HG02938 (cell line): ENCODE measurements at regions not wholly inside any gene's neighbourhood (a gene's known extent, or its start where the extent isn't known, plus 50 kb on each side); places are given as distances from the start of the nearest gene placed in this dataset.

ENCODE experiments used
- ATAC-seq: cut with Tn5 transposase; IDR thresholded peaks from one replicate; pipeline ENCODE4 v1.9.1; 2021; ENCODE audit warnings: mild to moderate bottlenecking, moderate library complexity; ENCODE audit not compliant: unreplicated experiment

DNA sequence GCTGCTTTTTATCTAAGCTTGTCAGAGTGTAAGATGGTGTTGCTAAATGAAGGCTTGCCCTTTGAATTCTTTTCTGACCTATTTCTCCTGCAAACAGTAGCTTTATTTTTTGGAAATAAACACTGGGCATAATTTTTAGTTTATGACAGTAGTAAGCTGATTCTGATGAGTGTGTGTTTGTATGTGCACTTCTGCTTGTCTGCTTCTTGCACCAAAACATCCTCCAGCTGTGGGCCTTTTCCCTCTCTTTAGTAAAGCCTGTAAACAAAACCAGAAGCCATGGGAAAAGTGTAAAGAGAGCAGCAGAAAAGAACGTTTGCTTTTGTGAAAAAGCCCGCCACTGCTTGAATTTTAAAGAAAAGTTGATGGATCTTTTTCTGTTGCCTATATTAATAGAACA lies 136.4 kb upstream of the IL12A start:
- no peak for ATAC-seq

DNA sequence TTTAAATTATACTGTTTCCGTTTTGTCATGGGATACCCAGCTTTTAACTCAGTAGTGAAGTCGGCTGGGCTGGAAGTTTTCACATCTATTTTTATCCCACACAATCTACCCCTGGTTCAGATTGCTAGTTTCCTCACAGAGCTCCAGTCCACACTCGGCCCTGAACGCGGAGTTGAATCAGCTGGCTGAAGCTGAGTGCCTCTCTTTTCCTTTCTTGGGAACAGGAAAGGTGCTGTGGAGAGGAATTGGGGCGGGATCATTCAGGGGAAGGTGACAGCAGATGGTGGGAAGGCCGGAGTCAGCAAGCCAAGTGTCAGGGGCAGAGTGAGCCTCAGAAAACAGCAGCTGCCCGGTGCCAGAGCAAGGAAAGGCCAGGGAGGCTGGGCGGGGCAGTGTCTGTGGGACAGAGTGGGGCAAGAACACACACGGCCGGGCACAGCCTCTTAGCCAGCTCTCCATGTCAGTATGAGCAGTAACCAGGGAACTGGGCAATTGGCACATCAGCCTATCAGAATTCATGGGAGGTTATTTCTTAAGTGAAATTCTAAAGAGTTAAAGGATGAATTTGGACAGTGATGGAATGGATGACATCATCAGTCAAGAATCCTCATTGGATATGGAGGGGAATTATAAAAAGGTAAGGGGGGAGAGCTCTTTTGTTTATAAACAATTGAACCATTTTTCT lies 135.7 kb upstream of the IL12A start:
- no peak for ATAC-seq

DNA sequence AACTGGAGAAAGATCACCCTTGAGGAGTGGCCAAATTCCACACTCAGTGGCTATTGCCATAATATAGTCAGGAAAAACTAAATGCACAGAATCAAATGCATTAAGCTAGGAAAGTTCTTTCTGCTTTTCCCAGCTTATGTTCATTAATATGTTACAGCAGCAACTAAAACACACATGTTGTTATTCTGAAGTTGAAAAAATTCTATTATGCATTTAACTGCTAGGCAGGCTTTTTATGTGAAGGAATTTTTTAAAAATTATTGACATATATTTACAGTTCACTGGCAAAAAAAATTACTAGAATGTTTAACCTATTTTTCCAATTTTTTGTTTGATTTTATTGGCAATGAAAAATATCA lies 135.2 kb upstream of the IL12A start:
- no peak for ATAC-seq

DNA sequence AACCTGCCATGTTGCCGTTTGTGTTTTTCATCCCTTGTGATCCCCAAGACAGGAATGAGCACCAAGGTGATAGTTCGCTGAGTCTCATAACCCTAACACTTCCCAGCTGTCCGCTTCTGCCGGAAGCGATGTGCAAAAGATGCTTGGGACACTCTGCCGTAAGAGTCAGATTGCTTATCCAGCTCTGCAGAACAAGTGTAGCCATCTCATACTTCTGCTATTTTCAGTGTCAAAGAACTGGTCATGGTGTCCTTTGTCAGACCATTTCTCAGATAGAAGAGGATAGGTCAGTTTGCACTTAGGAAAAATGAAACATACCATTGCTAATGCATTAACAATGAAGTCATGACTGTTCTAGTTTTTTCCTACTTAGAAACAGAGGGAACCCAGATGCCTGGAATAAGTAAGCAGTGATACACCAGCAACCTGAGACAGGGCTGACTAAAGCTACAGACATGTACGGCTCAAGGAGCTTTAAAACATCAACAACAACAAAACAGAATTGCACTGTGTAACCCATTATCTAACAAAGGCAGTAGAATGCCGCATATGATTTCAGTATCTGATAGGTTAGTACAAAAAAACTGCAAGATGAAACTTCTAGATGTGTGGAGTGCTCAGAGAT lies 134.0 kb upstream of the IL12A start:
- no peak for ATAC-seq

DNA sequence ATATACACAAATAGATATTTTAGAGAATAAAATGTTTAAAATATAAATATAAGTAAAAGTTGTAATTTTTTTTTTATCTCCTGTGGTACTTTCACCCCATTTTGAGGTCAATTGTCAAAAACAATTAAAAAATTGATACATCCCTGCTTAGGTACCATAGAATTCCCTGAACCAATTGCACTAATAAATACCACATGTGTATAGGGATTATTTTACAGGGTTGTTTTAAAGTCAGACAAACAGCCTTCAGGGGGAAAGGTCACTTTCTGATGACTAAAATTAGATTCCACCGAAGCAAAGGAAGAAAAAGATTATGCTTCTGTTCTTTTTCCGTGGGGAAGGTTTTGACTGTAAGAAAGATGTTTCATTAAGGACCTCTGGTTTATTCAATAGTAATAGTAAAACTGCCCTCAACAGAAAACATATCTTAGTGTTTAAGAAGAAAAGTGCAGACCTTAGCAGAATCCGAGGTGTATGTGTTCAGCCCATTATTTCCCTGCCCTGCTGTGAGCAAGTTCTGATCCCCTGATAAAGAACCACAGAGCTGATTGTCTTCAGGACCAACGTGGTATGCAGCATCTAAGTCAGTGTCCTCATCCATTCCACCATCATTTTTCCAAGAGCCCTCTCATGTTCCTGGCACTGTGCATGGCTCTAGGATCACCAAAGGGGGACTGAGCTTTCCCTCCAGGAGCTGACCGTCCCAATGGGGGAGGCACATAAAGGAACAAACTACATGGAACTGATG lies 132.9 kb upstream of the IL12A start:
- ATAC-seq, result no peak

DNA sequence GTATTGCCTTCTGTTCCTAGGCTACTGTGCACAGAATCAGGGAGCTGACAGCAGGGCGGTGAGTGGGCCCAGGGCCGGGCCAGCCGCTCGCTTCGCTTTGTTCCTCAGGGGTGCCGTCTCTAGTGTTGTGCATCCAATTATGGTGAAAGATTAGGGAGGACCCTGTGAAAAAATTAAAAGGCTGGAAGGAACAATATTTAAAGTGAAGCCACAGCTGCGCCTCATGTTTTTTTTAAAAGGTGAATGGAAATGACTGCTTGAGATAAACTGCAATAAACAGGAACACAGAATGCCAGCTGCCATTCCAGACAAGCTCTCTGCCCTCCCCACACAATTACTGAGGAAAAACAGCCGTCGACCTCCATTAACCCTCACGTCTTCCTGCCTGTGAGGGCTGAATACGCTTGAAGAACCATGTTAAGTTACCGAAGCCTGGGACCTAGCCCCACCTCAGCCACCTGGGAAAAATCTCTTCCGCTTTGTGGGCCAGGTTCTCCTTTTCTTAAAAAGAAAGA lies 132.0 kb upstream of the IL12A start:
- no peak for ATAC-seq

DNA sequence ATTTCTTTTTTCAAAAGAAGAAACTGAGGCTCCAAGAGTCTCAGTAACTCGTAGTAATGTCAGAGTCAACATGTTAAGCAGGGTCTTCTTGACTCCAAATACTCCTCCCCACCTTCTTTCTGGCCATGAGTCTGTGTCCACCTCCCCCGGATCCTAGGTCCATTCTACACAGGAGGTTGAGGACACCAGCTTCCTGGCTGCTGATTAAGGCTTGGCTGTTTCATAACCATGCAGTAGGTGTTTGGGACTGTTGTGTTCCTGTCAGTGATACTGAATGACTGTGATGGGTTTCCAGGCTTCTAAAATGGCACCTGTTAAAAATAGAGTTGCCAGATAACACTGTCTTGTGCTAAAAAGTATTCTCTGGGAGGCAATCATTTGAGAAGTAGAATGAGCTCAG lies 130.8 kb upstream of the IL12A start:
- ATAC-seq, result no peak

DNA sequence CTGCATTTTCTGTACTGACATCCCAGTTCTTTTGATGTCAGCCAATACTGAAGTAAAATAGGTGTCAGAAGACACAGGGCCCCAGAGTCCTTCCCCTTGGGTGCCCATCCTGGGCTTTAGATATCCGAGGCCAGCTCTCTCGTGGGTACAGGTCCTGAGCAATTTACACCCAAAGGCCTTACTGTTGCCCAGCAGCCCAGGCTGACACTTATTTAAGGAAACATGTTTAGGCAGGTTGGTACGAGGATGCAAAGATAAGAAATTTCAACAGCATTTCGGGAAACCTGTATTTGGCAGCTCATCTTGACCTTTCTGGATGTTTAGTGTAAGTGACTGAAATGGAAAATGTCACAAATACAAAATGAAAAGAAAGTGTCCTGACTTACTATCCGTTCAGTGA lies 130.0 kb upstream of the IL12A start:
- no peak for ATAC-seq

DNA sequence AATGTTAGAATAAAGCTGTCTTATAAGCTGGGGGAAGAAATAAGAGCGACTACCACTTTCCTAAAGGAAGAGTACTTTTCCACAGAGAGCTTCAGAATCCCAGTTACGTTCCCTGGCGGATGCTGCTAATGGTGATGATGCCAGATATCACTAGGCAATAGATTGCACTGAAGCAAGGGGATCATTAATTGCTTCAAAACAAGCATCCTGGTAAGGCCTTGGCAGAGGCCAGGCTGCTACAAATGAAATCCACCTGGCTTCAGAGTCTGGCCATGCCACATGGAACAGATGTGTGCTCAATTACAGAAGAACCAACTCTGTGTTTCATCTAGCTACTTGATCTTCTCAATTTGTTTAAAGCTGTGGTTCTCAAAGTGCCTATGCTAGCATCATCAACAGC lies 129.2 kb upstream of the IL12A start:
- no peak for ATAC-seq

DNA sequence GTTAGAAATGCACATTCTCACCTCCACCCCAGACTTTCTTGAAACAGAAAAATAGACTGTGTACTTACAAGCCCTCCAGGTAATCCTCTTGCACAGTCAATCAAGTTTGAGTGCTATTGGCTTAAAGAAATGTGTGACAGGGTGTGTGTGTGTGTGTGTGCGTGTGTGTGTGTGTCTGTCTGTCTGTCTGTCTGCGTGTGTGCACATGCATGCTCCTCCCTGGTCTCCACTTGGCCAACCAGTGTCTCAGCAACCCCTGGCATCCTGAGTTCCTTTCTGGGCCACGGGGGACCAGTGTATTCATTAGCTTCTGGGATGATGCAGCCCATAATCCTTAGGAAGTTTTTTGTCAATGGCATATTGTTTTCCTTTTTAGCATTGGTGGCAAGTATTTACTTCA lies 128.8 kb upstream of the IL12A start:
- no peak for ATAC-seq

DNA sequence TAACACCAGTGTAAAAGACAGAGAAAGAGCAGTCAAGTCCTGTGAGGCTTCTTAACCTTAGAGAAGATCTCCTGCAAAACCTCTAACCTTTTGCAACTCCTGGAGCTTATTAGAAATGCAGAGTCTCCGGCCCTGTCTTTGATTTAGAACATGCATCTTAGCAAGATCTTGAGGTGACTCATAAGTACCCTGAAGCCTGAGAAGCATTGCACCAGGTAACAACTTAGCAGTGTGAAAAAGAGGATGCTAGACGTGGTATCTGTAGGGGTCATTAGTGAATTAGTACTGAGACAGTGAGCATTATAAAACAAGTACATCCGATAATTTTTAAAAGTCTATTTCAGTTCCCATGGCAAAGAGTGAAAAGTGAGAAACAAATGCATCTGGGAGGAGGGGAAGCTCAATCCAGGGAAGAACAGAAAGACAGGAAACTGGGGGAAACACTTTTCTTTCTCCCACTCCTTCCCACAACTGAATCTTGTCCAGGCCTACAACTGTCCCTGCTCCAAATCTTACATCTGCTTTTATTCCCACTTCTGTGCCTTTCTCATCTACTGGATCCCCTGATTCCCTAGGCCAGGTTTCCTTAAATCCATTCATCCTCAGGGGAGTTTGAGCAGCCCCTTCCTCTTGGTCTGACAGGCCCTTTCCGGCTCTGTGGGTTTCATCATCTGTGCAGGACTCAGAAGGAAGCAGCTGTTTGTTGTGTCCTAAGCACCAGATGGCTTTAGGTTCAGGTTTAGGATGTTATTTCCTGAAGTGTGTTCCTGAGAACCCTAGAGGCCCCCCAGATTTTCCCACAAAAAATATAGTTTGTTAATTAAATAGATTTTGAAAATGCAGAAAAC lies 128.1 kb upstream of the IL12A start:
- ATAC-seq, result peak; percentile 51

DNA sequence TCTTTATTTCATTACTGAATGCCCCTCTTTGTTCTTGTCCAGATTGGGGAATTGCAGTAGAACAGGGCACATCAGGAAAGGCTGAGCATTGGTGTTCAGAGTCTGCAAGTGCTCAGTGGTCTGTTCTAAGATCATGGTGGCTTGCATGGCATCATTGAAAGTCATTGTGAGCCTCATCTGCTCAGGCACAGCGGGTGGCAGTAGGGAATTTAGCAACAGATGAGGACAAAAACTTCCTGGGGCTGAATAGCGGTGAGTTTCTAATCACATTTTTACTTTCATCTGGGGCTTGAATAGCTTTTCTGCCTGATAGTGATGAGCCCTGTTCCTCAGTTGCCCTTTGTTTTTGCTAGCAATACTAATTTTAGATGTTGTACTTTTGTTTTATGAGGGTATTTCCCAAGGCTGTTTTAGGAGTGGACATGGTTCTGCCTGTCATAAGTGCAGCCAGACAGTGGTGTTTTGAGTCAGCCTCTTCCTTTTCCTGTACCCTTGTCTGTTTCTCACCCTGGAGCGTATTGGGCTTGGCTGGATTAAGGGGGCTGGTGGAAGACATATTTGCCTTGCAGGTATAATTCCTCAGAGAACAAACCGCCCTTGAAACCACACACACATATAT lies 127.2 kb upstream of the IL12A start:
- ATAC-seq, result peak; percentile 57

DNA sequence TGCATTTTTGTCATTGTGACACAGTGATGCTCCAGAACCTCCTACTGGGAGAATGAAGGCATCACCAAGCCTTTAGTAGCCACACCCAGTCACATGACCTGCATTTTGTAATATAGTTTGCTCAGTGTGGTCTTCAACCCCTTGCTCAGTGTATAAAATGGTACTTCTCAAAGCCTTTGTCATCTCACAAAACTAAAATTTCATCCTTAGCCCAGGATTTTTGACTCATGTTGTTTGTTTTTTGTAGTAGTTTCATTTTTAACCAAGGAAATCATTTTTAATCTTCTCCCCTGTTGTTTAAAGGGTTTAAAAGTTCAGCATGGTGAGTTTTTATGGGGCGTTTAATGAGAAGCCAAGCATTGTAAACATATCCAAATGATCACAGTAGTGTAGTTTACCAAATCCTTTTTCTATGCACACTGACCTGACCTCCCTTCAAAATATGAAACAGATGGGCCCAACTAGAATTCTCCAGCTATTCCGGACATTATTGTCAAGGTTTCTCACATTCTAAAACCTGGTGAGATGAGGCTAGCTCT lies 123.5 kb upstream of the IL12A start:
- ATAC-seq, result no peak

DNA sequence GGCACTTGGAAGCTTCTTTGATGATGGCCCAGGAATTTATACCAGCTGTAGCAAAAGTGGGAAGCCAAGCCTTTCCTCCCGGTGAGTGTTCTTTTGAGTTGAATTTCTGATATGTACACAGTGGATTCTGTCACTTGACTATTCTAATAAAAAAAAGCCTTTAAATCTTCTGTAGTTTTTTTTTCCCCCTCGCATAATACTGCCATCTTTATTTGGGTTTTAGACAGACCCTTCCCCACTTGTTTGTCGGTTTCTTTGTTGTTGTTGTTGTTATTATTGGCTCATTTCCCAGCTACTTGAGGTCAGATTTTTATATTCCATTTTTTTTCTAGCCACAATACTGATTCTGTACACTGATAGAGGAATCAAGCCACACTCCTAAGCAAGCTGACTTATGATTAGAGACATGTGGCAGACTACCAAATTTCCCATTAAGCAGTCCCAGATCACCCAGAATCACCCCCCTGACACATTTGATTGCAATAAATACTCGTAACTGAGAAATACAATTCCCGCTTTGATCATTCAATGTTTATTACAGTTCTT lies 122.4 kb upstream of the IL12A start:
- ATAC-seq, result no peak

DNA sequence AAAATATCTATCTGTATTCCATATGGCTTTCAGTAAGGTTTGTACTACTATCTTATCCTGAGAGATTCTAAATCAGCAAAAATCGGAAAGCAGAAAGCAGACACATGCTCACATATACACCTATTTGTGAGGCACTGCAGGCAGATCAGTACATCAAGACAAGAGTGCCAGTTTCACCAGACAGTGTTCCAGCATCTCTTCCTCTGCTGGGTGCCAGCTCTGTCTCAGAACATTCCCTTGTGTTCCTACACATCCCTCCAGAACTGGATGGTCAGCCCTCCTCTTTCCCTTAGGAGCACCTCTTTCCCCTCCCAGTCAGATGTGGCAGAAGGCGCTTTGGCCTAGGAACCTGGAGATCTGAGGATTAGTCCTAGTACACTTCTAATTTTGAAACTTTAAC lies 121.3 kb upstream of the IL12A start:
- no peak for ATAC-seq

DNA sequence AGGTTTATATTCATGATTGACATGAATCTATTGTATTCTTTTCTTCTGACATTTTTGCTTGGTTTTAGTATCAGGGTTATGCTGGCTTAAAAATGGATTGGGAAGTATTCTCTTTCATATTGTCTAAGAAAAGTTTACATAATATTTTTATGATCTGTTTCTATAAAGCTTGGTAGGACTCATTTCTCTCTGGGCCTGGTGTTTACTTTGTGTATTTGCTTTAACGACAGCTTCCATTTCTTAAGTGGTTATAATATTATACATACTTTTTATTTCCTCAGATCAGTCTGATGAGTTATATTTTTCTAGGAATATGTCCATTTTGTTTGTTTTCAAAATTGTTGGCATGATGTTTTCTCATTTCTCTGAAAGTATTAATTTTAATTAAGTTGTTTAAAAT lies 117.9 kb upstream of the IL12A start:
- ATAC-seq, result no peak

DNA sequence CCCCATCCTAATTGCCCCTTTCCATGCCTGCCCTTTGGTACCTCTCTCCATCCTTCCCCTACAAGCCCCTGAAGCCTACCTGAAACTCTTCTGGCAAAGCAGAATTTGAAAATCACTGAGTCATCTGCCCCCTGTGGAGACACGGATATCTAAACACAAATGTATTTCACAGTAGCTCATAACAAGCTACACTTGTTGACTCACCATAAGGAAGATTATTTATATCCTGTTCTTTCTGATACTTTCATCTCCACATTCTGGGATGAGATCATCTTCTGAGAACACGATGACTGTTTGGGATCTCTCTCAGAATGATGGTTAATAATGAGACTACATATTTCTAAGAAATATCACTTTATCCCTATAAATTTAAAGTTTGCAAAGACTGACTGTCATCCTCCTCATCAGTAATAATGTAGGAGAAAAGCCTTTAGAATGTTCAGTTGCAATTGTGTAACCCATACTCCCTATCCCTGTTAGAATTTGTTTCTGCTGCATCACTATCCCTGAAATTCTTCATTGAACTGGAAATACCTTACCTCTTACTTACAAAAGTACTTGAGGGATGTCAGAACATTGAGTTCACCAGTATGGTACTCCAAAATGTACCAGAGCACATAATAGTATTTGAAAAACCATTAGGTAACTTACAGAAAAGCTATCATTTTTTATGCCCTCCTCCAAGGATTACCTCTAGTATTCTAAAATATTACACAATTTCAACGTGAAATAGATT lies 116.1 kb upstream of the IL12A start:
- ATAC-seq, result no peak

DNA sequence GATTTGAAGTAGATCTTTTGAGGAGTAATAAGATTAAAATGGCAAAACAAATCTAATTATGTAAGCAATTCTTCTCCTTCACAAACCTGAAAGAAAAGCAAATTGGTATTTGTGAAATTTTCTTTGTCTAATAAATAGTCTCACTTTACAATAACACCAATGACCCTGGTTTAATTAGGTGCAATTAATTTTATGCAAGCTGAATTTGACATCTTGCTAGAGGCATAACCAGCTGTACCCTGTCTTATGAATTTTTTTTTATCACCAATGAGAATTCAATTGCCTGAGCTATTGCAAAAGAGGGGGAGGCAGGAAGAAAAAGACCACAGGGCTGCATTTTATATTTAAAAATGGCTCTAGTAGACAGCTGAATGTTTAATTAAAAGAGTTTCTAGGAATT lies 113.5 kb upstream of the IL12A start:
- ATAC-seq, result no peak

DNA sequence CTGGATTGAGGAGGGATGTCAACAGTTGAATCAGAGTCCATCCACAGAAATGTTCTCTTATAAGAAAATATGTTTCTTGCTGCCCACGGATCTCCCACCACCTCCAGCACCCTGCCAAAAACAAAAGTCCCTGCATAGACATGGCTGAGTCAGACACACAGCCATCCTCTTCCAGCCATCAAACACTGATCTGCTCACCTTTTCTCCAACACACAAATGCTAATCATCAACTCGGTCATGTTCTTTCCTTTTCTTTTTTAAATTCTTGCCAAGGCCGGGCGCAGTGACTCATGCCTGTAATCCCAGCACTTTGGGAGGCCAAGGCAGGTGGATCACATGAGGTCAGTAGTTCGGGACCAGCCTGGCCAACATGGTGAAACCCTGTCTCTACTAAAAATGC lies 110.7 kb upstream of the IL12A start:
- ATAC-seq, result no peak

DNA sequence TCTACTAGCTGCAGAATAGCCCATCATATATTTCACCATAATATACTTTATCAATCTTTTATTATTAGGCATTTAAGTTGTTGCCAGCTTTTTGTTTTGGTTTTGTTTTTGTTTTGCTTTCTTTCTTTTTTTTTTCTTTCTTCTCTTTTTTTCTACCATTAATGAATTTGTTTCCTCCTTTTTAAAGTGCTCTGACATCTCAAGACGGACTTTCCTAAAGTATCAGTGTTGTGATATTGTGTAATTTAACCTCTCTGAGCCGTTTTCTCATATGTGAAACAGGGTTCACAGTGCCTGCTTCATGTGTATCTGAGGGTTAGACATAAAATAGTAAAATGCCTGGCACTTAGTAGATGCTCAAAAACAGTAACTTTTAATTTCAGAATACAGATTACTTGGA lies 109.5 kb upstream of the IL12A start:
- ATAC-seq, result no peak
